ENCODE measurements at regions not wholly inside any gene's neighbourhood (a gene's known extent, or its start where the extent isn't known, plus 50 kb on each side); places are given as distances from the start of the nearest gene placed in this dataset.
A peak's percentile ranks its signal among the peaks of the same experiment; 100 is the strongest.
"Not testable (repeated sequence)": the region's sequence is repeated elsewhere in the genome, so short reads cannot be mapped to it uniquely, and the experiment has no call there.

DNA sequence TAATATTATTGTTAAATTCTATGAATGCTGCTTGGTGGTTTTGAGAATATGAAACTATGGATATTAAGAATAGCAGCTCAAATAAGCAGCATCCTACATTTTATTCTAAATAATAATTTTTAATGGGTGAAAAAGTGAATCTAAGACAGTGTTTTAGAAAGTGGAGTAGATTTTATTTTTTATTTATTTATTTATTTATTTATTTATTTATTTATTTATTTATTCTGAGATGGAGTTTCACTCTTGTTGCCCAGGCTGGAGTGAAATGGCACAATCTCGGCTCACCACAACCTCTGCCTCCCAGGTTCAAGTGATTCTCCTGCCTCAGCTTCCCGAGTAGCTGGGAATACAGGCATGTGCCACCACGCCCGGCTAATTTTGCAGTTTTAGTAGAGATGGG lies 1199.4 kb downstream of the EPHA7 start:
- DNase-seq: not testable (repeated sequence)

DNA sequence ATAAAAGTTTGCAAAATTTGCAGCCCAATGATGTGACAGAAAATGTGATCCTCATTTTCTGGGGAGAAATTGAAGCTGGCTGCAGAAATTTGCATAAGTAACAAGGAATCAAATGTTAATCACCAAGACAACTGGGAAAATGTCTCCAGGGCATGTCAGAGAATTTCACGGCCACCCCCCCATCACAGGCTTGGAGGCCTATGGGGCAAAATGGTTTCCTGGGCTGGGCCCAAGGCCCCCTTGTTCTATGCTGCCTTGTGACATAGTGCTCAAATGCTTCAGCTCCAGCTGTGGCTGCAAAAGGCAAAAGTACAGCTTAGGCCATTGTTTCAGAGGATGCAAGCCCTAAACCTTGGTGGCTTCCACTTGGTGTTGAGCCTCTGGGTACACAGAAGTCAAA lies 1202.6 kb downstream of the EPHA7 start:
- no peak for DNase-seq

DNA sequence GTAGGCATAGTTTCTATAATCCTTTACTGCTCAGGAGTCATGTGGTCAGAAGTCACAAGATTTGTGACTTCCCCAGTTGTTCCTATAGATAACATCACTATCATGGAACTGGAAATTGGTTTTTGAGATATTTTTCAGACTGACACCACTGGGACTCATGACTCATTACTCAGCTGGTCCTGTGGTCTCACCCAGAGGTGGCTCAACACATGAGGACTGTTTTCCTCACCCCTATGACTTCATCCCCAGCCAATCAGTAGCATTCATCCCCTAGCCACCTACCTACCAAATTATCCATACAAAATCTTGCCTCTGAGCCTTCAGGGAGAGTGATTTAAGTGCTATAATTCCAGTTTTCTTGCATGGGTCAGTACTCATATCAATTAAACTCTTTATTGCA lies 1217.7 kb downstream of the EPHA7 start:
- no peak for DNase-seq

DNA sequence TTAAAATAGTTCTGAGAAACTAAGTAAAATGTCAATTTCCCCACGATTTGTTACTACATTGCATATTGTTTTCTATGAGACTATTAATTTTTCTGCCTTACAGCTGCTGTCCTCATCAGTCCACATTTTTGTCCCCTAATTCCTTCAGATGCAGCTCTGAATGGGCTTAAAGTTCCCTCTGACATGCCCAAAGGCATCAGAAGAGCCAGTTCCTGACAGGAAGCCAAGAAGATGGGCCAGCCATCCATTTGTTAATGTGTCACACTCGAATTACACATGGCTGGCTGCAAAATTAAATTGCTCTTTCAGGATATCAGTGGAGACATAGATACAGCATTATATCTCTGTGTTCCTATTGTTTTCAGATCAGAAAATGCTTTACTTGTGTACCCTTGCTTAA lies 1223.0 kb downstream of the EPHA7 start:
- no peak for DNase-seq

DNA sequence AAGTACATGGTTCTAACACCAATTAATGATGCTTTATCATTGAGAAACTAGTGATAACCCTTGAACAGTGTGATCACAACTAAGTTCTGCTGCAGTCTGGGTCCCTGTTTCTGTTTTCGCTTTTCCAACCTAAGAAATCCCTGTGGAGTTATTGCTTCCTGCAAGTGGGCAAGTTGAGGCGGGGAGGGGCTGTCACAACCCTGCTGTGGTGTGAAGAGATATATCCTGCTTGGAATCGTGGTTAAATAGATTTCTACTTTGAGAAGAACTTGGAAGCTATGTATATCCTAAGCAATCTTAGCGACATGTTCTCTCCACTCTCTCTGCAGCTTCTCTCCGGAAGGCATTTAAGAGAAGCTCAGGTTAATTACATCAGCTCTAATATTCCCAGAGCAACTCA lies 1223.6 kb downstream of the EPHA7 start:
- no peak for DNase-seq

DNA sequence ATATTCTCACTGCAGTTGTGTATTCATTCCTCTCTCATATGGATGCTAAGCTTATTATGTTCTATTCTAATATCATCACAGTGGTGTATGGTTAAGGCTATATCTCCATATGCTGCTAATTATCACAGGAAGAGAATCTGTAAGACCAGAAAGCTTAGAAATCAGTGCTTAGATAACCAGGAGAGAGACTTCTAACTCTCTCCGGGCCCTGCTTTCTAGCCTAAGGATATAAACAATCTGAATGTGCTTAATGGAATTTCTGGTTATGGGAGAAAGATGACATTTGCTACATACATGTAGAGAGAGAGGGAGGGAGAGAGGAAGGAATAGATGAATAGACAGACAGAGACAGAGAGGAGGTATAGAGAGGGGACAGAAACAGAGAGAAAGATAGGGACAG lies 1231.3 kb downstream of the EPHA7 start:
- no peak for DNase-seq

DNA sequence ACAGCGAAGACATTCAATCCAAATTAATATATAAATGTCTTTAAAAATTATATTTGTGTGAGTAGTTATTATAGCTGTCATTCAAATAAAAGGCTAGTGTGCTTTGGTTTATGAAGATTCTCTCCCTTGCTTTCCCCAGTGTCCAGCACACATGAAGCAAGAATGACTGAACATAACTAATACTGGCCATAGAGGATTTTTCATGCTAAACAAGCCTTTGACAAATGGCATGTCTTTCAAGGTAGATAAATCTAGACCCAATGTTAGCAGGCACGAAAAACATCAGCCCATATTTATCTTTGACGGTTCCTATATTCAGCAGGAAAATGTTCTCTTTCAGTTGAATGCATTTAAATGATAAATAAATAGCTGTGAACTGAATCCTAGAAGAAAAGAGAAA lies 1234.4 kb downstream of the EPHA7 start:
- DNase-seq: no peak

DNA sequence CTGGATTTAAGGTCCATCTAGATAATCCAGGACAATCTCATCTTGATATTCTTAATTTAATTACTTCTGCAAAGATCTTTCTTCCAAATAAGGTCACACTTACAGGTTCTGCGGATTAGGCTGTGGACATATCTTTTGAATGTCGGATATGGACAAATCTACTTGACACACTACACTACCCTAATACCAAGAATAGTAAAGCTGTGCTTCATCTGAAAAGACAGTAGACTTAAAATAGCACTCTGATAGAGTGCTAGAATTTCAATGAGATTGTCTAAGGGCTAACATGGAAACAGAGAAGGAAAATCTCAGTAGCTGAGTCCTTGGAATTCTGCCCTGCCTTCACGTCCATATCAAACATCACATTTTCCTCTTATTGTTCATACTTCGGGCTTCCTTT lies 1238.0 kb downstream of the EPHA7 start:
- DNase-seq: no peak

DNA sequence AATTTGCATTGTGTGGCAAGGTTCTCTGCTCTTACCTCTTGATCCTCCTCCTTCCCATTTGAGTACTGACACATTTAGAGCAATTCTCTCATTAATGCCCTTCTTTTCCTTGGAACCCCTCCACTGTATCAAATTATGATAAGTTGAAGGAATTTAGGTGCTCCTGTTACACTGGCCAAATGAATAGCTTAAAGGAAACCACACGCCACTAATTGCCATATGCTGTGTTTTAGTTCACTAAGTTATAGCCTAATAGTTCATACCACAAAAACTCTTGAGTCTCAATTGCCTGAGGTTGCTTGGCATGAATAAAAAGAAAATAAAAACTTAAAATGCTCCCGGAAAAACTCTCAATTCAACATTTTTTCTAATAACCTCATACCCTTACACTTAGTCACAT lies 1239.3 kb downstream of the EPHA7 start:
- peak; percentile 2 for DNase-seq

DNA sequence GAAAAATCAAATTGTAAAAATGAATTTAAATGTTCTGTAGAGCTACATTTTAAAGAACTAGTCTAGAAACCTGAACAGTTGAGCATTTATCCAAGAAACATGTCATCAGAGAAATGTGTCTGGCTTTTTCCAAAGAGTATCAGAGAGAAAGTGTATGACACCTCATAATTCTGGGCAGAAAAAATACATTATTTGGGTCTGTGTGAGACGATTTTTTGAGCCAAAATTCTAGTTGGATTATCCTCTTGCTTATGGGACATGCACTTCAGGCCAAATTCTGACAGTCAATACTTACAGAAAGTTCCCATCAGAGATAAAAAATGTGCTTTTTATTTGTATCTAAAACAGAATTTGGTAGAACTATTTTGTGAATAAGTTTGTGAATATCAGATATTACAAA lies 1242.7 kb downstream of the EPHA7 start:
- DNase-seq: no peak

DNA sequence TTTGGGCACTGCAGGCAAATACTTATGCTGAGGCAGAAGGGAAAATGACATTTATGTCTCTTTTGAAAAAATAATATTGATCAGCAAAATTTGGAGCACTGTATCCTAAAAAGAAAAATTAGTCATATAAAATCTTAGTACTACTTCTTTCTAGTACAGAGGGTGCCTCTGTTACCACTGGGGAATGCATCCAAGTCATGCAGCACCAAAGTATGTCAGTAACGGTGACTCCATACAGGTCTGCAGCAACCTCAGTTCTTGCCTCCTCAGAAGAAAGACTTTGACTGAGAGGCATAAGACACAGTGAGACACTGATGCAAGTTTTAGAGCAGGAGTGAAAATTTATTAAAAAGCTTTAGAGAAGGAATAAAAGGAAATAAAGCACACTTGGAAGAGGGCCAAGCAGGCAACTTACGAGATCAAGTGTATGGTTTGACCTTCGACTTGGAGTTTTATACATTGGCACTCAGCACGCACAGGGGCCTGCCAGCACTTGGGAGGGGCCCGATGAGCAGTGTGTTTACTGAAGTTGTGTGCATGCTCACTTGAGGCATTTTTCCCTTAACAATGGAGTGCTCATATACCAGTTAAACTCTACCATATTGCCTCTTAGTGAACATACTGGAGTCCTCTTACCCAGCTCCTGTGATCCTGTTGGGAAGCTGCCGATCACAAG lies 1244.8 kb downstream of the EPHA7 start:
- no peak for DNase-seq

DNA sequence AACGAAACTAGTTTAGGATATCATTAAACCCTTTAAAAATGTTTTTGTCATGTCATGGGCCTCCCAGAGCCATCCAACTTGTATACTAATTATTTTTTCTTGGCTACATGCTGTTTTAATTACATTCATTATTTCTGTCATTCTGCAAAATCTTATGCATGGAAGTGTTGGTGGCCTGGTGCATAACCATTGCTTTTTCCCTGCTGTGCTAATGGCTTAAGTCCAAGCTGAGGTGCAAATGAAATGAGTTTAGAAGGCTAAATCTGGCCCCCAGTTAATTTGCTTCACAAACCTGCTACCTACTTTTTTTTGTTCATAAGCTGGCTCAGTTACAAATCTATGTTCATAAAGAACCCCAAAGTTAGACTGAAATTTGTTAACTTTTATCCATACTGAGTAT lies 1249.9 kb downstream of the EPHA7 start:
- no peak for DNase-seq

DNA sequence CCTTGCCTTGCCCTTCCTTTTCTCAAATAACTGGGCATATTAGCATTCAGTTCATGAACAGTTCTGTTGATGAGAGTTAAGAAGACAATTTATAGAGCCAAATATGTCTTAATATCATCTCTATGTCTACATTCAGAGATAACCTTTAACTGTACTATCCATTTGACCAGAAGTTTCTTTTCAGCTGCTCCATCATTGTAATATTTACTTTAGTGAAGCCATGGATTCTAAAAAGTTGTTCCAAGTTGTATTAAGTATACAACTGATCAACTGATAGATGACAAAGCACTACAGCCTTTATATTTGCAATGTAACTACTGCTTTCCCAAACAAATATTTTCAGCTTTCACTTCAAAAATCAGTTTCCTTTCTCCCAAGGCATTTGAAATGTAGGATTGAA lies 1252.7 kb downstream of the EPHA7 start:
- no peak for DNase-seq

DNA sequence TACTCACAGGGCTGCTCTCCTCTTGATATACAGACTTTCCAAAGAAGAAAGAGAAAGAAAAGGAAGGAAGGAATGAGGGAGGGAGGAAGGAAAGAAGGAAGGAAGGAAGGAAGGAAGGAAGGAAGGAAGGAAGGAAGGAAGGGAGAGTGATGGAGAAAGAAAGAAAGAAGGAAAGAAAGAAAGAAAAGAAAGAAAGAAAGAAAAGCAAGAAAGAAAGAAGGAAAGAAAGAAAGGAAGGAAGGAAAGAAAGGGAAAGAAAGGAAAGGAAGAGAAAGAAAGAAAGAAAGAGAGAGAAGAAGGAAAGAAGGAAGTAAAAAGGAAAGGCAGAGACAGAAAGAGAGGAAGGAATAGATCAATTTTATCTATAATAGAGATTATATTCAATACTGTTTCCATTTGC lies 1257.4 kb downstream of the EPHA7 start:
- DNase-seq: no peak

DNA sequence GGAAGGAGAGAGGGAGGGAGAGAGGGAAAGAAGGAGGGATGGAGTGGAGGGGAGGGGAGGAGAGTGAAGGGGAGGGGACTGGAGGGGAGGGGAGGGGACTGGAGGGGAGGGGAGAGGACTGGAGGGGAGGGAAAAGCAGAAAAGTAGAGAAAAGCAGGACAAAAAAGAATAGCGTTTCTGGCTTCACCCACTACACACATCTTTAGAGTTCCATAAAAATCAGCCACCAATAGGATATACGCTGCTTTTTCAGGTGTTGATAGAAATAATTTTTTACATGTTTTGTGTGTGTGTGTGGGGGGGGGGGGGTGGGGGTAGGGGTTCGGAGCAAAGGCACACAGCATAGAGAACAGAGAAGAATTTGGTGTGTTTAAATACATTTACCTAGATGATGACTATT lies 1259.1 kb downstream of the EPHA7 start:
- no peak for DNase-seq

DNA sequence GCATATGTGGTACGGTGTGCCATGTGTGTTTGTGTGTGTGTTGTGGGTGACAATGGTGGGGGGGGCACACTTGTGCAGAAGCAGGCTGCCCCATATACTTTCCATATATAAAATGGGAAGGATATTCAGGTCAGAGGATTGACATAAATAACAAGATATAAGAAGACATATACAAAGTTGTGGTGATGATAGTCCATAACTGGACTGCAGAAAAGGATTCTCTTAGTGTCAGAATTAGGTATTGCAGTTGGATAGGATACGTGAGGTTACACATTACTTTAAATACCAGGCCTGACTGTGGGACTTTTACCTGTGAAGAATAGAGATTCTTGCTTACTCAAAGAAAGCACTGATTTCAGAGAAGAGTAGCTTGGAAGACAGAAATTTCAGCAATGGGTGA lies 1260.3 kb downstream of the EPHA7 start:
- no peak for DNase-seq

DNA sequence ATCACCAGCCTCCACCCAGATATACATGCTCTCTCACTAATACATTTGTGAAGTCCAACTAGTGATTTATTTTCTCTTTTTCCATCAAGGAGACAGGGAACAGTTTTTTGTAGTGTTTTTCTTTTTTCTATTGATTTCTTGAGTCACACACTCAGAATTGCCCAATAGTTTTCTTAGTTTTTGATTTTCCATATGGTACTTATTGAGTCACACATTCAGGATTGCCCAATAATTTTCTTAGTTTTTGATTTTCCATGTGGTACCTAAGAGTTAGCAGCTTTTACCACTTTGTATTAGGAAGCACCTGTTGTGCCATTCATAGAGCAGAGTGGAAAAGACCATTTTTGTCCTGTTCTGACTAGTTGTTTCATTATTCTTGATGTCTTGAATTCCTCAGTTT lies 1268.8 kb downstream of the EPHA7 start:
- no peak for DNase-seq

DNA sequence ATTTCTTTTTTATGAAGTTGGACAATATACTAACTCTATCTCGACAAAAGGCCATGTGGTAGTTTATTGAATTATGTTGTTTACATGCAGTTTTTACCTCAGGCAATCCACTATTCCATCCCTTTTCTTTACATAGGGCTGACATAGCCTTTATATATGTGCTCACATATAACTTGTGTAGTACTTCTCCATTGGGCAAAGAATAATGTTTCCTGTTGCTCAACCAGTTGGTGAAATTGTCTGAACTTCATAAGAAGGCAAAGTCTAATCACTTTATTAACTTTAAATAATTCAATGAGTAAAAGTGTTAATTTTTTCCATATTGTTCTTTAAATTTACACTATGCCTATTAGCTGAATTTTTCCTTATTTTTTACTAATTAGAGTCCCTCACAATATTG lies 1272.1 kb downstream of the EPHA7 start:
- DNase-seq: no peak

DNA sequence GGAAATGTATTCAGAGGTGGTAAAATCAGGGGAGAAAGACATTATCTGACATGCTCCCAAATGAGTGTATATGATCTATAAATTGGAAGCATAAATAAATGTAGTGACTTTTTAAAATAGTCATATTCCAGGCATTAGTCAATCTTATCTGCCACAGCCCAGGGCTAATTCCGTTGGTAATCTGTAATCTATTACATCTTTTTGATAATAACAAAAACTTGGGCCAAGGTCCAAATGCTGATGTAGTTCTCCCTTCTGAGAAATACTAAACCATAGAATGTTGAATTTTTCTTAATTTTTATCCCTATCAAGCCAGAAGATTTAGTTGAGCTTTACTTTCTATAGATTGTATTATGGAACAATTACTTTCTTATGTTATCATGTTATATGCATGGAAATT lies 1279.8 kb downstream of the EPHA7 start:
- DNase-seq: no peak

DNA sequence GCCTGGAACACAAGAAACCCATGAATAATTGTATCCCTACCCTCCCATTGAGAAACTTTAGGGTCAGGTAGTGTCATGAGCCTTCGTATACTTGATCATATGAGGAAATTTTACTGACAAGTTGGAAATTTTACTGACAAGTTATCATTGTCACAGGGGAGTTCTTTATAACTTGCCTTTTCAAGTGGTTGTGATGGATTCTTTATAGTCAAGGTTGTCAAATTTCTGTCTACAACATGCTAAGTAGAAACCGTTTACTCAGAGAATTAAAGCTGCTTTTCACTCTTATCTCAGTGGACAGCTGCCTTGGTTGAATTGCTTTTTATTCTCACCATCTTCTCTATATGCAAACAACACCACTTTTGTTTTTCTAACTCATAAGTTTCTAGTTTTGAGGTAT lies 1286.4 kb downstream of the EPHA7 start:
- no peak for DNase-seq

DNA sequence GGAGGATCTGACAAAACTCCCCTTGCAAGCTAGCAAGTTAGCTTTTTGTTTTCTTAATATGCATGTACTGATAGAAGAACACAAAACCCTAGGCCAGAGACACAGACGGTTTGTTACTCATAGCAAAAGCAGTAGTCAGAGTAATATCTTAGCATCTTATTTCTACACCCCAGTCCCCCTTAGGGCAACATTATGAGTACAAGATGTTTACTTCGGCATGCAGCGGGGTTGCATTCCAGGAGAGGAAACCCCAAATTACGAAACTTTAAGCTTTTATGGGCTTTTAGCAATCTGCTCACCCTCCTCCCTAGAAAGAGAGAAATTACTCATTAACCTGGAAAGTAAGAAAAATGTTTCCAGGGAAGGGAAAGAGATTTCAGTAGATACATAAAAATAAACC lies 1286.9 kb downstream of the EPHA7 start:
- no peak for DNase-seq

DNA sequence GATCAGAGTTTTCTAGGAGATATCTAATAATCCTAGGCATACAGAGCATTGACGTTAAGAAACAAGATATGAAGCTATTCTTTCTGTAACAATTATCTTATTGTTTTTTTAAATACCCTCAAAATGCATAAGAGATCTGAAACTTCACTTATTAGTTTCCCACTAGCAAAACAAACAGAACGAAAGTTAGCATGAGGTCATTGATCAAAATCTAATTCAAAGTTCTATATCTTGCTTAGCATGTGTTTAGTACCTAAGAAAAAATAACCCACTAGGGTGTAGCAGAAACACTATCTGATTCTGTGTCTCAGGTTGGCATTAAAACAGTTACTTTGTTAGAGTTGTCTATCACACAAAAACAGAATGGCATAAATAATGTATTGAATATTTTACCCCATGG lies 1288.4 kb downstream of the EPHA7 start:
- DNase-seq: no peak

DNA sequence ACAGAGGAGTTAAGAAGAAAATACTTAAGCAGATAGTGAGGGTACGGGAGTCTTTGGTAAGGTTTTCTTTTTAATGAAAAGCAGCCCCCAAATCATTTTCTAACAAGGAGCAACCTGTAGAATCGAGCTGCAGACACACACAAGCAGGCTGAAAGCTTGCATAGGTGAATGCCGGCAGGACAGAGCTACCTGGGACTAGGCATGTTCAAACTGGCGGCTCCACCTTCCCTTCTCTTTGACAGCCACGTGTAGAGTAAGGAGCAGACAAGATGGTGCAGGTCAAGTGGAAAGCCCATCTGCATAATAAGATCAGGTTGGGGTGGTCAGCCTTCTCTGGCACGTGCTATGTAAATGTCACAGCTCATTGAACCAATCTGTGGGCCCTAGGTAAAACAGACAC lies 1292.4 kb downstream of the EPHA7 start:
- no peak for DNase-seq

DNA sequence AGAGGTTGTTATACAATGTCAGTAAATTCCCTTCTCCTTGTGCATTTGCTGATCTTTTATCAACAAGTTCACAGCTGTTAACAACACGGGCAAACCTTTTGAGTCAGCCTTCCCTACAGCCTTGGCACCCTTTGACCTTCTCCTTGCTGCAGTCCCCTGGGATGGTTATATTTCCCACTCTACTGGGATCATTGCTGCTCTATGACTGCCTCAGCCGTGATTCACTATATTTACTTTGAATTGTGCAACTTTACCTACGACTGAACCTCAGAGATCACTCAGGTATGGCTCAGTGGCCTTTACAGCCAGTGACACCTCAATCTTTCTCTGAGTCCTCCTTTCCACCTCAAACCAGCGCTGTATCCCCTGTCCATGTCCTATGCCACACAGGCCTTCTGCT lies 1293.3 kb downstream of the EPHA7 start:
- DNase-seq: no peak

DNA sequence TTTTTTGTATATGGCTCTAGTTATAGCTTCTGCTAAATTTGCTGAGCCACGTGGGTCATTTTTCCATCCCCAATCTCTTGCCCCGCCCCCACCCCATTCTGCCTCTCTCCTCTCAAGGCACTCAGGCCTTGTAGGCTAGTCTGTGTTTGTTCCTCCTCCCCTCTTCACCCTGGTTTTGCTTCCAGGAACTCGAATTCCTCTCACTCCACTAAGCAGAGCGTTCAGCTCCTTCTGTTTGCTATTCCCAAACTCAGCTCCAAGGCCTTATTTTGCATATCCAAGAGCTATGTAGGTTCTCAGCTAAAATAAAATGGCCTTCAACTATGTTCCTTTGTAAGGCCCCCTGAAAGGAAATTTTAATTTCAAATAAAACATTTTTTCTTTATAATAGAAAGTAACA lies 1293.7 kb downstream of the EPHA7 start:
- DNase-seq: no peak

DNA sequence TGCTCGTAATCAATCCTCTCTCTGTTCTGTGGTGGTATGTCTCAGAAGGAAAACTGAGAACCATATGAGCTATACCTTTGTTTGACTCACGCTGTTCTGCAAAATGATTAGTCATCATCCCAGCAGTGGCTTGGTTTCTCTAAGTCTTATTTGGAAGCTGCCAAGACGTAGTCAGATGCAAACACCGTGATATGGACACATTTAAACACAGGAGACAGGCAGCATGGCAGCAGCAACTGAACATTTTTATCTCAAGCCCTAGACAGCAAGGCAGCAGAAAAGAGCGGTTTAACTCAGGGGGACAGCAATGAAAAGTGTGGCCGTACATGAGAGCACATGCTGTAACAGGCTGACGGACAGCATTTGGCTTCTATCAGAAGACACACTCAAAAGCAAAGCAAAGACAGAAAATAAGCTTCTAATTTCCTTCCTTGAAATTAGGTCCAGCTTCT lies 1295.1 kb downstream of the EPHA7 start:
- DNase-seq: no peak
